PC-3 (cell line): ENCODE measurements at regions not wholly inside any gene's neighbourhood (a gene's known extent, or its start where the extent isn't known, plus 50 kb on each side); places are given as distances from the start of the nearest gene placed in this dataset.

Experiments
- EZH2phosphoT487 ChIP-seq: fragments of 300-600 bp; sonication (generic); IDR thresholded peaks from 2 replicates; pipeline ENCODE4 v1.6.1; 2018; ENCODE audit warnings: mild to moderate bottlenecking, antibody characterized with exemption, low read length, borderline replicate concordance
- TF ChIP-seq, protein P1 (sequence below): fragments of 300-600 bp; sonication (generic); conservative IDR thresholded peaks from 2 replicates; pipeline ENCODE4 v1.5.1; 2017; ENCODE audit warnings: antibody characterized with exemption, low read depth, mild to moderate bottlenecking, low read length

DNA sequence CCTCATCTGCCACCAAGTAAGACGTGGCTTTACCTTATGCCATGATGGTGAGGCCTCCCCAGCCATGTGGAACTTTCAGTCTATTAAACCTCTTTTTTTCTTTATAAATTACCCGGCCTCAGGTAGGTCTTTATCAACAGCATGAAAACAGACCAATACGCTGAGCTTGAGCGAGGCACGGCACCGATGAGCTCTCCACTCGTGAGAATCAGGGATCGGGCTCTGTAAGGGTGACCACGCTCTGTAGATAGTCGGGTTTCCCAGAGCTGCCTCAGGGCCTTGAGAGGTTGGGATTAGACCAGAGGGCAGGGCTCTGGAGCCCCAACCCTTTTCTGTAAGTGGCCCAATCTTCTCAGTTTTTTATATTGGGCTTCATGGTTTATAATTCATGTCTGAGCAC, 360.3 kb upstream of the MYT1L start:
- TF ChIP-seq, protein P1, sequence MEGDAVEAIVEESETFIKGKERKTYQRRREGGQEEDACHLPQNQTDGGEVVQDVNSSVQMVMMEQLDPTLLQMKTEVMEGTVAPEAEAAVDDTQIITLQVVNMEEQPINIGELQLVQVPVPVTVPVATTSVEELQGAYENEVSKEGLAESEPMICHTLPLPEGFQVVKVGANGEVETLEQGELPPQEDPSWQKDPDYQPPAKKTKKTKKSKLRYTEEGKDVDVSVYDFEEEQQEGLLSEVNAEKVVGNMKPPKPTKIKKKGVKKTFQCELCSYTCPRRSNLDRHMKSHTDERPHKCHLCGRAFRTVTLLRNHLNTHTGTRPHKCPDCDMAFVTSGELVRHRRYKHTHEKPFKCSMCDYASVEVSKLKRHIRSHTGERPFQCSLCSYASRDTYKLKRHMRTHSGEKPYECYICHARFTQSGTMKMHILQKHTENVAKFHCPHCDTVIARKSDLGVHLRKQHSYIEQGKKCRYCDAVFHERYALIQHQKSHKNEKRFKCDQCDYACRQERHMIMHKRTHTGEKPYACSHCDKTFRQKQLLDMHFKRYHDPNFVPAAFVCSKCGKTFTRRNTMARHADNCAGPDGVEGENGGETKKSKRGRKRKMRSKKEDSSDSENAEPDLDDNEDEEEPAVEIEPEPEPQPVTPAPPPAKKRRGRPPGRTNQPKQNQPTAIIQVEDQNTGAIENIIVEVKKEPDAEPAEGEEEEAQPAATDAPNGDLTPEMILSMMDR, result no peak
- TF ChIP-seq EZH2phosphoT487, result no peak
